HCT116 (cell line): ENCODE measurements at regions not wholly inside any gene's neighbourhood (a gene's known extent, or its start where the extent isn't known, plus 50 kb on each side); places are given as distances from the start of the nearest gene placed in this dataset.

Experiments
- ATAC-seq: fragments of 200-7000 bp; cut with Tn5 transposase; 2 replicates; pipeline ENCODE4 v1.9.1; 2020; ENCODE audit warnings: mild to moderate bottlenecking, moderate library complexity
- BruUV-seq: library from RNA; stranded (reverse); fragments of 400-500 nt; replicated peaks from 2 replicates; lab custom pipeline; 2021; lab: Mats Ljungman, UMichigan
- CTCF ChIA-PET: fragments of 300-600 bp; sonication (Branson Sonifier 250); formaldehyde crosslinking; loops from one replicate; lab custom pipeline; 2021; ENCODE audit warnings: antibody characterized with exemption; lab: Charles Lee
- POLR2A ChIA-PET: fragments of 300-600, 350-600 bp; sonication (Branson Sonifier 250); formaldehyde crosslinking; loops from one replicate; lab custom pipeline; 2021; ENCODE audit warnings: antibody characterized with exemption; lab: Charles Lee
- RAD21 ChIA-PET, 2 experiments: fragments of 300-600 bp; sonication (Branson Sonifier 250); formaldehyde crosslinking; loops; one replicate each; lab custom pipeline; 2023; ENCODE audit warnings: low total read pairs in 2 of 2; ENCODE audit not compliant: uncharacterized antibody in 2 of 2, unreplicated experiment in 2 of 2, low non-redundant PET in 1 of 2; lab: Charles Lee
- DNase-seq: peaks from one replicate; pipeline ENCODE4 v3.0.0-alpha.2; 2010; ENCODE audit warnings: low read depth, low spot score
- H2AFZ ChIP-seq: fragments of 200-600 bp; shearing (Covaris generic), sonication (generic); 2 replicates; pipeline ENCODE4 v1.6.1; 2017; ENCODE audit warnings: low read depth, mixed run types, mixed read lengths, antibody characterized with exemption, low read length; ENCODE audit not compliant: poor library complexity, severe bottlenecking
- H3K27ac ChIP-seq: 2 replicates; pipeline ENCODE4 v1.5.1; 2012; ENCODE audit warnings: low read depth, low read length
- H3K27me3 ChIP-seq: fragments of 200-600 bp; sonication (generic); 2 replicates; pipeline ENCODE4 v1.6.1; 2016; ENCODE audit warnings: mixed run types, low read length, mixed read lengths; ENCODE audit not compliant: insufficient read depth
- H3K36me3 ChIP-seq, 2 experiments: fragments of 200-500 bp in 1 of 2; fragments of 200-600 bp in 1 of 2; sonication (Bioruptor generic) in 1 of 2; sonication (generic) in 1 of 2; 2 replicates each; pipeline versions ENCODE4 v1.5.1 to v1.6.1; 2014 to 2016; ENCODE audit warnings: low read length in 2 of 2, inconsistent platforms in 1 of 2, mixed read lengths in 1 of 2, mixed run types in 1 of 2; ENCODE audit not compliant: insufficient read depth in 2 of 2, control insufficient read depth in 1 of 2
- H3K4me1 ChIP-seq, 2 experiments: fragments of 200-600 bp in 1 of 2; sonication (generic) in 1 of 2; 2 replicates each; pipeline versions ENCODE4 v1.5.1 to v1.6.1; 2012 to 2017; ENCODE audit warnings: low read length in 2 of 2, inconsistent platforms in 1 of 2, mild to moderate bottlenecking in 1 of 2, mixed read lengths in 1 of 2, mixed run types in 1 of 2, moderate library complexity in 1 of 2; ENCODE audit not compliant: insufficient read depth in 2 of 2, control insufficient read depth in 1 of 2
- H3K4me2 ChIP-seq: fragments of 200-600 bp; sonication (generic); 2 replicates; pipeline ENCODE4 v1.6.1; 2017; ENCODE audit warnings: mixed run types, low read length, mixed read lengths
- H3K4me3 ChIP-seq, 2 experiments: fragments of 200-600 bp in 1 of 2; sonication (generic) in 1 of 2; replicated peaks in 1 of 2; 2 replicates each; pipeline ENCODE4 v1.5.1; 2011 to 2016; ENCODE audit warnings: low read length in 2 of 2, control low read depth in 1 of 2, low read depth in 1 of 2, mild to moderate bottlenecking in 1 of 2, mixed read lengths in 1 of 2, mixed run types in 1 of 2
- H3K79me2 ChIP-seq: fragments of 200-600 bp; sonication (generic); 2 replicates; pipeline ENCODE4 v1.6.1; 2017; ENCODE audit warnings: mild to moderate bottlenecking, mixed run types, low read length, moderate library complexity, mixed read lengths; ENCODE audit not compliant: insufficient read depth
- H3K9ac ChIP-seq: fragments of 200-600 bp; sonication (generic); 2 replicates; pipeline ENCODE4 v1.6.1; 2016; ENCODE audit warnings: low read length, mixed read lengths
- H3K9me2 ChIP-seq: fragments of 200-600 bp; sonication (generic), shearing (Covaris generic); 2 replicates; pipeline ENCODE4 v1.6.1; 2017; ENCODE audit warnings: mixed run types, mild to moderate bottlenecking, moderate library complexity; ENCODE audit not compliant: insufficient read depth
- H3K9me3 ChIP-seq, 2 experiments: fragments of 200-500 bp in 1 of 2; fragments of 200-600 bp in 1 of 2; sonication (Bioruptor generic) in 1 of 2; sonication (generic) in 1 of 2; 2 replicates each; pipeline ENCODE4 v1.6.1; 2014 to 2017; ENCODE audit warnings: low read length in 2 of 2, mixed read lengths in 2 of 2, inconsistent platforms in 1 of 2, low read depth in 1 of 2, mild to moderate bottlenecking in 1 of 2, mixed run types in 1 of 2, moderate library complexity in 1 of 2; ENCODE audit not compliant: control insufficient read depth in 1 of 2, insufficient read depth in 1 of 2
- H4K20me1 ChIP-seq: fragments of 200-600 bp; sonication (generic), shearing (Covaris generic); 2 replicates; pipeline ENCODE4 v1.6.1; 2017; ENCODE audit warnings: mixed run types, mild to moderate bottlenecking, moderate library complexity; ENCODE audit not compliant: insufficient read depth
- CBX3 ChIP-seq: IDR thresholded peaks from 2 replicates; pipeline ENCODE4 v1.6.1; 2012; ENCODE audit warnings: low read depth
- CEBPB ChIP-seq: IDR thresholded peaks from 2 replicates; pipeline ENCODE4 v1.6.1; 2012; ENCODE audit warnings: low read depth
- EGR1 ChIP-seq: IDR thresholded peaks from 2 replicates; pipeline ENCODE4 v1.6.1; 2012; ENCODE audit warnings: low read depth
- ELF1 ChIP-seq: IDR thresholded peaks from 2 replicates; pipeline ENCODE4 v1.6.1; 2012; ENCODE audit warnings: low read depth, borderline replicate concordance
- EZH2phosphoT487 ChIP-seq: fragments of 200-600 bp; IDR thresholded peaks from 2 replicates; pipeline ENCODE4 v1.6.1; 2018; ENCODE audit warnings: antibody characterized with exemption, borderline replicate concordance
- FOSL1 ChIP-seq: IDR thresholded peaks from 2 replicates; pipeline ENCODE4 v1.6.1; 2012; ENCODE audit warnings: low read depth
- JUND ChIP-seq: IDR thresholded peaks from 2 replicates; pipeline ENCODE4 v1.6.1; 2012
- MAX ChIP-seq: IDR thresholded peaks from 2 replicates; pipeline ENCODE4 v1.6.1; 2012
- SIN3A ChIP-seq: IDR thresholded peaks from 2 replicates; pipeline ENCODE4 v1.6.1; 2012; ENCODE audit warnings: low read depth
- SP1 ChIP-seq: IDR thresholded peaks from 2 replicates; pipeline ENCODE4 v1.6.1; 2012; ENCODE audit warnings: low read depth
- TCF7L2 ChIP-seq: IDR thresholded peaks from 2 replicates; pipeline ENCODE4 v1.7.0; 2011; ENCODE audit warnings: borderline replicate concordance, inconsistent platforms; ENCODE audit not compliant: insufficient read depth, insufficient read length; ENCODE audit errors: extremely low read depth
- ZNF274 ChIP-seq: fragments of 200-500 bp; sonication (Bioruptor generic); IDR thresholded peaks from 2 replicates; pipeline ENCODE4 v1.6.1; 2014; ENCODE audit warnings: mild to moderate bottlenecking, low read depth, low read length, inconsistent platforms
- intact Hi-C: fragments of 100-400 bp; cut with micrococcal nuclease; formaldehyde crosslinking; loops from 2 replicates; pipeline ENCODE4 v1.10.0; 2022
- TF ChIP-seq, protein P1 (sequence below): IDR thresholded peaks from 2 replicates; pipeline ENCODE4 v1.6.1; 2011; ENCODE audit warnings: mild to moderate bottlenecking, low read length, moderate library complexity; ENCODE audit not compliant: insufficient replicate concordance; ENCODE audit errors: extremely low read depth
- TF ChIP-seq, protein P2 (sequence below), 3 experiments: fragments of 200-600 bp in 1 of 3; sonication (generic) in 1 of 3; IDR thresholded peaks in 2 of 3; conservative IDR thresholded peaks in 1 of 3; 2 replicates each; pipeline ENCODE4 v1.5.1; 2012 to 2017; ENCODE audit warnings: low read depth in 2 of 3, low read length in 2 of 3, antibody characterized with exemption in 1 of 3, borderline replicate concordance in 1 of 3, control low read depth in 1 of 3, mild to moderate bottlenecking in 1 of 3, mixed read lengths in 1 of 3, mixed run types in 1 of 3, moderate library complexity in 1 of 3; ENCODE audit not compliant: insufficient read depth in 1 of 3

DNA sequence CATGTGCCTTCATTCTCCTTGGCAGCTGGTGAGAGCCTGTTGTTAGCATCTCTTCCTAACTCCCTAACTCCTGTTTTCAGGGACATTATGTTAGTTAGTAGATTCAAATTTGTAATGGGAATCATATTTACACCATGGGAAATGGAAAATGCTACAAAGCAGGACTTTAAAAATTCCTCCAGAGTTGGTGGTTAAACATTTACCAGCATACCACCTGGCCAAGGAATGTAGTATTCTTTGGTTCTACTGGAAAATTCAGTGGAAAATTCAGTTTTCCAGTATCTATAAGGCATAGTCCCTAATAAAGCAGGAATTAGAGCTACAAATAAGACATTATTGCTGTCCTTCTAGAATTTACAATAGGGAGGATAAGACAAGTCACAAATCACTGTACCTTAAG is 291.7 kb downstream of the GPD2 start:
- H3K4me1 ChIP-seq = no peaks in the 10 kb centered on the region
- ATAC-seq (no peak), DNase-seq (no peak)
- TF ChIP-seq EZH2phosphoT487 (no peak), SIN3A (no peak), ZNF274 (no peak), JUND (no peak), EGR1 (no peak), FOSL1 (no peak), TCF7L2 (no peak), MAX (no peak), CBX3 (no peak), SP1 (no peak), CEBPB (no peak), ELF1 (no peak)
- TF ChIP-seq, protein P1, sequence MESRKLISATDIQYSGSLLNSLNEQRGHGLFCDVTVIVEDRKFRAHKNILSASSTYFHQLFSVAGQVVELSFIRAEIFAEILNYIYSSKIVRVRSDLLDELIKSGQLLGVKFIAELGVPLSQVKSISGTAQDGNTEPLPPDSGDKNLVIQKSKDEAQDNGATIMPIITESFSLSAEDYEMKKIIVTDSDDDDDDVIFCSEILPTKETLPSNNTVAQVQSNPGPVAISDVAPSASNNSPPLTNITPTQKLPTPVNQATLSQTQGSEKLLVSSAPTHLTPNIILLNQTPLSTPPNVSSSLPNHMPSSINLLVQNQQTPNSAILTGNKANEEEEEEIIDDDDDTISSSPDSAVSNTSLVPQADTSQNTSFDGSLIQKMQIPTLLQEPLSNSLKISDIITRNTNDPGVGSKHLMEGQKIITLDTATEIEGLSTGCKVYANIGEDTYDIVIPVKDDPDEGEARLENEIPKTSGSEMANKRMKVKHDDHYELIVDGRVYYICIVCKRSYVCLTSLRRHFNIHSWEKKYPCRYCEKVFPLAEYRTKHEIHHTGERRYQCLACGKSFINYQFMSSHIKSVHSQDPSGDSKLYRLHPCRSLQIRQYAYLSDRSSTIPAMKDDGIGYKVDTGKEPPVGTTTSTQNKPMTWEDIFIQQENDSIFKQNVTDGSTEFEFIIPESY = no peak
- TF ChIP-seq, protein P2, sequence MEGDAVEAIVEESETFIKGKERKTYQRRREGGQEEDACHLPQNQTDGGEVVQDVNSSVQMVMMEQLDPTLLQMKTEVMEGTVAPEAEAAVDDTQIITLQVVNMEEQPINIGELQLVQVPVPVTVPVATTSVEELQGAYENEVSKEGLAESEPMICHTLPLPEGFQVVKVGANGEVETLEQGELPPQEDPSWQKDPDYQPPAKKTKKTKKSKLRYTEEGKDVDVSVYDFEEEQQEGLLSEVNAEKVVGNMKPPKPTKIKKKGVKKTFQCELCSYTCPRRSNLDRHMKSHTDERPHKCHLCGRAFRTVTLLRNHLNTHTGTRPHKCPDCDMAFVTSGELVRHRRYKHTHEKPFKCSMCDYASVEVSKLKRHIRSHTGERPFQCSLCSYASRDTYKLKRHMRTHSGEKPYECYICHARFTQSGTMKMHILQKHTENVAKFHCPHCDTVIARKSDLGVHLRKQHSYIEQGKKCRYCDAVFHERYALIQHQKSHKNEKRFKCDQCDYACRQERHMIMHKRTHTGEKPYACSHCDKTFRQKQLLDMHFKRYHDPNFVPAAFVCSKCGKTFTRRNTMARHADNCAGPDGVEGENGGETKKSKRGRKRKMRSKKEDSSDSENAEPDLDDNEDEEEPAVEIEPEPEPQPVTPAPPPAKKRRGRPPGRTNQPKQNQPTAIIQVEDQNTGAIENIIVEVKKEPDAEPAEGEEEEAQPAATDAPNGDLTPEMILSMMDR (IDR thresholded peaks at IDR 0.05 in 2 of 3, conservative IDR thresholded peaks at IDR 0.05 in 1 of 3; ENCODE audit: borderline replicate concordance in 1 of 3, insufficient read depth in 1 of 3, low read depth in 2 of 3, low read length in 2 of 3) = no peak
- ChIA-PET POLR2A (no interaction called here), CTCF (no interaction called here), RAD21 (no interaction called here)
- H3K9ac ChIP-seq = no peak overlapping the region
- no peaks in the 10 kb centered on the region for H3K9me3 ChIP-seq
- no peak overlapping the region for H2AFZ ChIP-seq
- H3K79me2 ChIP-seq = no peaks in the 10 kb centered on the region
- H3K4me2 ChIP-seq = no peak overlapping the region
- no peaks in the 10 kb centered on the region for H3K27me3 ChIP-seq
- H4K20me1 ChIP-seq = no peaks in the 10 kb centered on the region
- intact Hi-C loops = no loop called here
- no peak overlapping the region for H3K4me3 ChIP-seq
- H3K9me2 ChIP-seq = no peaks in the 10 kb centered on the region; the same call in 1 of the 2 replicates
- H3K36me3 ChIP-seq = no peaks in the 10 kb centered on the region
- no peak overlapping the region for H3K27ac ChIP-seq
- no TSS peak for BruUV-seq
